GM06990 (cell line): ENCODE measurements at regions not wholly inside any gene's neighbourhood (a gene's known extent, or its start where the extent isn't known, plus 50 kb on each side); places are given as distances from the start of the nearest gene placed in this dataset.

Experiments used
- DNase-seq: peaks from one replicate; pipeline ENCODE4 v3.0.0-alpha.2; 2011; ENCODE audit not compliant: insufficient read length; ENCODE audit errors: extremely low read depth
- H3K27me3 ChIP-seq: replicated peaks from 2 replicates; pipeline ENCODE4 v1.6.0; 2011; ENCODE audit warnings: low read length; ENCODE audit not compliant: control insufficient read depth, insufficient read depth
- H3K36me3 ChIP-seq: 2 replicates; pipeline ENCODE4 v1.5.1; 2011; ENCODE audit warnings: low read length; ENCODE audit not compliant: control insufficient read depth, insufficient read depth
- H3K4me3 ChIP-seq: replicated peaks from 2 replicates; pipeline ENCODE4 v1.5.1; 2011; ENCODE audit warnings: low read depth, mild to moderate bottlenecking, control low read depth, low read length
- TF ChIP-seq, protein P1 (sequence below): IDR thresholded peaks from 2 replicates; pipeline ENCODE4 v1.5.1; 2011; ENCODE audit warnings: low read length, control low read depth, mild to moderate bottlenecking, inconsistent platforms; ENCODE audit not compliant: insufficient read depth, poor library complexity, severe bottlenecking

- peaks cover 3% of the 10 kb centered on the region; the same call in 1 of the 2 replicates for H3K27me3 ChIP-seq
These were observed 162.6 kb upstream of the FHL2 start for GRCh38 chr2:105561401-105561800.

DNA sequence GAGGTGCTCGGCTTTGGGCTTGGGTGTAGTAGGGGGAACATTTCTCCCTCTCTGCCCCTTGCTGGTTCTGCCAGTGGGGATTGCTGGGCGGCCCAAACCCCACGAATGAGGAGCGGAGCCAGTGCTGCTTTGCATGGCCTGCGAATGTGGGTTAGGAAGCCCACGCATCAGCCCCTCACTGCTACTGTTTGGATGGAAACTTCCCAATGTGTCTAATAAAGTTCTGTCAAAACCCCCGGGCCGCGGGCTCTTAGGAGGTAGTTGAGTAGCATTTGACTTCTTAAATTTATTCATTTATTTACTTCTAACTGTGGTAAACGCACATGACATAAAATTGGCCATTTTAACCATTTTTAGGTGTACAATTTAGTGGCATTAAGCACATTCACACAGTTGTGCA is 161.3 kb upstream of the FHL2 start:
- Histone ChIP-seq H3K4me3 (no peak overlapping the region), H3K36me3 (no peaks in the 10 kb centered on the region), H3K27me3 (peaks cover 3% of the 10 kb centered on the region; the same call in 1 of the 2 replicates)
- no peak for DNase-seq
- TF ChIP-seq, protein P1, sequence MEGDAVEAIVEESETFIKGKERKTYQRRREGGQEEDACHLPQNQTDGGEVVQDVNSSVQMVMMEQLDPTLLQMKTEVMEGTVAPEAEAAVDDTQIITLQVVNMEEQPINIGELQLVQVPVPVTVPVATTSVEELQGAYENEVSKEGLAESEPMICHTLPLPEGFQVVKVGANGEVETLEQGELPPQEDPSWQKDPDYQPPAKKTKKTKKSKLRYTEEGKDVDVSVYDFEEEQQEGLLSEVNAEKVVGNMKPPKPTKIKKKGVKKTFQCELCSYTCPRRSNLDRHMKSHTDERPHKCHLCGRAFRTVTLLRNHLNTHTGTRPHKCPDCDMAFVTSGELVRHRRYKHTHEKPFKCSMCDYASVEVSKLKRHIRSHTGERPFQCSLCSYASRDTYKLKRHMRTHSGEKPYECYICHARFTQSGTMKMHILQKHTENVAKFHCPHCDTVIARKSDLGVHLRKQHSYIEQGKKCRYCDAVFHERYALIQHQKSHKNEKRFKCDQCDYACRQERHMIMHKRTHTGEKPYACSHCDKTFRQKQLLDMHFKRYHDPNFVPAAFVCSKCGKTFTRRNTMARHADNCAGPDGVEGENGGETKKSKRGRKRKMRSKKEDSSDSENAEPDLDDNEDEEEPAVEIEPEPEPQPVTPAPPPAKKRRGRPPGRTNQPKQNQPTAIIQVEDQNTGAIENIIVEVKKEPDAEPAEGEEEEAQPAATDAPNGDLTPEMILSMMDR: no peak

More at GRCh38 chr2:105561401-105561800, 162.6 kb upstream of the FHL2 start:
- no peak for DNase-seq
- TF ChIP-seq, protein P1: no peak
- Histone ChIP-seq H3K4me3 (no peak overlapping the region), H3K36me3 (no peaks in the 10 kb centered on the region)

DNA sequence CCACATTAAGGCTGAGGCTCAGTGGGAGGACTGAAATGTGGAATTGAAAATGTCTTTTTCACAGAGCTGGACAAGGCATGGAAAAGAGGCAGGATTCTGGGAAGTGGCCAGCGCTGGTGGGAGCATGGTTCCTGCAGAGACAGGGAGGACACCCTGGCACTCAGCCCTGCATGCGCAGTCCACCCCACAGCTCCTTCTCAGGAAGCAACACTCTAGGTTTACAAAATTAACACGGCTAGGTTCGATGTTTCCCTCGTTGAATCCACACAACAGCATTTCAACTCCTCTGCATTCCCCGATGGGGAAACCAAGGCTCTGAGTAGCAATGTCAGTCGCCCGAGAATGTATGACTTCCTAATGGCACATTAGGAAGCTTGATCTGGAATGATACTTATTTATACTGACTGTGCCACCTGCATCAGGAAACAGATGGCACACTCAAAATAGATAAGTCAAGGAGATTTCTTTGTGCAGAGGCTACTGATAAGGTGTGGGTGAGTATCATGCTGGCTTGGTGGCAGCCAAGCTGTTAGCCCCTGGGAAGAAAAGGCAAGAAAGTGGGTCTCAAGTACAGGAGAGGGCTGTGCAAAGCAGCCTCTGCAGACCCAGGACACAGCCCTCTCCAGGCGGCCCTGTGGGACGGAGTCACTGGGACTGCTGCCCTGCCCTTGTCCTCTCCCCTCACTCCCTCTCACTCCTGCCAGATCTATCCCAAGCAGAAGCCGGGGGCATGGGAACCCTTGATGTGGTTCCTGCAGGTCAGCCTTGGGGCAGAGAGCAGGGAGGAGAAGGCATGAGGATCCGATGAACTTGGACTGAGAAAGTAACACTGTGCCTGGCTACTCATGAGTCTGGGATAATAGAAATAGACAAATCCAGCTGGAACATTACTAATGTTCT is 158.4 kb upstream of the FHL2 start:
- H3K36me3 ChIP-seq: no peaks in the 10 kb centered on the region
- no peak overlapping the region for H3K4me3 ChIP-seq
- H3K27me3 ChIP-seq: peaks cover 3% of the 10 kb centered on the region; the same call in 1 of the 2 replicates
- no peak for DNase-seq
- TF ChIP-seq, protein P1: no peak

DNA sequence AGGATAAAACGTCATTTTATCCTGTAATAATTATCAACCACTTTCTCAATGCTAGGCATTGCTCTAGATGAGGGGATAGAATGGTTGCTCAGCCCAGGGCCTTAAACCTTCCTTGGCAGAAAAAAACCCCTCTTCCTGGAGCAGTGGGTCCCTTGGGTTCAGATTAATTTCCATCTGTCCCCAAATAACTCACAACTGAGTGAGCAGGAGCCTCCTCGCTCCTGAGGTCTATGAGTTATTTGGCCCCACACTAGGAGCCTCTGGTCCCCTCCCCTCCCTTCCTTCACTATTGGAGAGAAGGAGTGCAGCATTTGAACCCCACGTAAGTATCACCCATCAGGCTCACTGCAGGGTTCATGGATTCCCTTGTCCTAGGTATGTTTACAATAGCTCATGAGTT is 157.5 kb upstream of the FHL2 start:
- Histone ChIP-seq H3K4me3 (no peak overlapping the region), H3K27me3 (peaks cover 3% of the 10 kb centered on the region; the same call in 1 of the 2 replicates), H3K36me3 (no peaks in the 10 kb centered on the region)
- TF ChIP-seq, protein P1: no peak
- DNase-seq: no peak

DNA sequence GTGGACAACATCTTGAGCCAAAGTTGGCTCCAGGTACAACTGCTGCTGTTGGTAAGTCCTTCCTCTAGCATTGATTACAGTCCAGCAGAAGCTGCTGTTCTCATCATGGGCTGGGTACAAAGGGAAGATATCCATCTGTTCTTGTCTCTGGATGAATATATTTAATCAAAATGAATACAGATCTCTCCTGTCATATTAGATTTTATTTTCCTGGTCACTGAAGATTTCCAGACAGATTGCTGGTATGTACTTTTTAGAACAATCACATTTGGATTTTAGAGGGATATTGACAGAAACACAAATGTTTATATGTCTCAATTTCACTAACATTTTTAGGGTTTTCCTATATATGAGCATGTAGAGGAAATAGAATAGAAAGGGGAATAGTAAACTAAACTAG is 155.4 kb upstream of the FHL2 start:
- H3K36me3 ChIP-seq: no peaks in the 10 kb centered on the region
- TF ChIP-seq, protein P1: no peak
- no peak overlapping the region for H3K4me3 ChIP-seq
- H3K27me3 ChIP-seq: no peaks in the 10 kb centered on the region
- DNase-seq: no peak
